Spinal cord (tissue), 9 donors: ENCODE measurements at regions not wholly inside any gene's neighbourhood (a gene's known extent, or its start where the extent isn't known, plus 50 kb on each side); places are given as distances from the start of the nearest gene placed in this dataset.

Experiments used
- DNase-seq, 6 donors: peaks; one replicate each; pipeline versions ENCODE4 v3.0.0 to v3.0.0-alpha.2; 2013 to 2015; ENCODE audit warnings: low spot score in 6 of 6, low read depth in 4 of 6
- H3K27ac ChIP-seq: one replicate; pipeline ENCODE4 v1.5.1; 2013; ENCODE audit warnings: low read depth, low read length, control low read depth
- H3K27me3 ChIP-seq: one replicate; pipeline ENCODE4 v1.6.1; 2013; ENCODE audit warnings: low read length; ENCODE audit not compliant: control insufficient read depth, insufficient read depth
- H3K36me3 ChIP-seq: one replicate; pipeline ENCODE4 v1.6.1; 2013; ENCODE audit warnings: low read length; ENCODE audit not compliant: control insufficient read depth, insufficient read depth
- H3K4me1 ChIP-seq: one replicate; pipeline ENCODE4 v1.6.1; 2013; ENCODE audit warnings: low read length; ENCODE audit not compliant: control insufficient read depth, insufficient read depth
- H3K4me3 ChIP-seq: one replicate; pipeline ENCODE4 v1.5.1; 2013; ENCODE audit warnings: low read depth, low read length, control low read depth
- H3K9me3 ChIP-seq: one replicate; pipeline ENCODE4 v1.6.1; 2013; ENCODE audit warnings: low read length; ENCODE audit not compliant: control insufficient read depth, insufficient read depth
- WGBS: methylation state at CpG from one replicate; pipeline ENCODE4 v1.1.5; 2013; ENCODE audit warnings: missing lambda C conversion rate; ENCODE audit not compliant: insufficient coverage; 5-methylcytosine and 5-hydroxymethylcytosine counted together
- donor health status: healthy.

DNA sequence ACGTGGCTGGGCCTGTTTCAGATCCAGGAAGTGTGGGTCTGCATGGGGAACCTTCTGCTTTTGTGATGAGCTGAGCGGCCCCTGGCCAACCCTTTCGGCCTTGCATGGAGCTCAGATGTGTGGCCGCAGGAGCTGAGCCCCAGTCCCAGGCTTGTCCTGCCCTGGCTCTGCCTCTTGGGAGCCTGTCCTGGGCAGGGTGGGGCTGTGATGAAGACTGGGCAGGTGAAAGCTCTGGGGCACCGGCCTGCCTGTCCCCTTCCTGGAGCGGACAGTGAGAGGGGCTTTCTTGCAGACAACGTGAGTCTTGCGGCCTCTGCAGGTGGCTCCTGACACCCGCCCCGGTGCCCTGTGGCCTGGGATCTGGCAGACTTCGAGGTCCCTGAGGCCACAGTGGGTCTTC lies 1296.6 kb downstream of the BRD1 start:
- H3K27ac ChIP-seq = no peak overlapping the region
- peaks cover 43% of the 10 kb centered on the region for H3K4me1 ChIP-seq
- H3K27me3 ChIP-seq = no peaks in the 10 kb centered on the region
- no peak overlapping the region for H3K4me3 ChIP-seq
- H3K36me3 ChIP-seq = peaks cover 67% of the 10 kb centered on the region
- no peak for DNase-seq
- H3K9me3 ChIP-seq = no peaks in the 10 kb centered on the region
- 84% methylated on average over 11 of the region's 11 CpGs for WGBS

DNA sequence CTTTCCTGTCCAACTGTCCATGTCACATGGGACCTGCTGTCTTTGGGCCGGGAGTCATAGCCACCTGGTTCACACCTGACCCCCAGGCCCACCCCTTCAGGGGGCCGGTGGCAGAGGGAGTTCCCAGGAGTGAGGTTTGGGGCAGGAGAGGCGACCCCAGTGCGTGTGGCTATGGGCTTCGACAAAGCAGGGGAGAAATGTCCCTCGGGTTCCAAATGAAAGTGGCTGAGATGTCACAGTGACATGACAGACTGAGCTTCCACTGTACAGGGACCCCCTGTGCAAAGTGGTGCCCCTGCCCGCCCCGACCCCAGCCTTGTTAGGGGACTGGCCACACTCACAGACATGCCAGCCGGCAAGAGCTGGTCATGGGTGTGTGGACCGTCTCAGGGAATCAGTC lies 1297.0 kb downstream of the BRD1 start:
- Histone ChIP-seq H3K4me1 (peaks cover 43% of the 10 kb centered on the region), H3K27me3 (no peaks in the 10 kb centered on the region), H3K9me3 (no peaks in the 10 kb centered on the region), H3K4me3 (no peak overlapping the region), H3K36me3 (peaks cover 69% of the 10 kb centered on the region), H3K27ac (no peak overlapping the region)
- WGBS = 87% methylated on average over 8 of the region's 10 CpGs
- no peak for DNase-seq

DNA sequence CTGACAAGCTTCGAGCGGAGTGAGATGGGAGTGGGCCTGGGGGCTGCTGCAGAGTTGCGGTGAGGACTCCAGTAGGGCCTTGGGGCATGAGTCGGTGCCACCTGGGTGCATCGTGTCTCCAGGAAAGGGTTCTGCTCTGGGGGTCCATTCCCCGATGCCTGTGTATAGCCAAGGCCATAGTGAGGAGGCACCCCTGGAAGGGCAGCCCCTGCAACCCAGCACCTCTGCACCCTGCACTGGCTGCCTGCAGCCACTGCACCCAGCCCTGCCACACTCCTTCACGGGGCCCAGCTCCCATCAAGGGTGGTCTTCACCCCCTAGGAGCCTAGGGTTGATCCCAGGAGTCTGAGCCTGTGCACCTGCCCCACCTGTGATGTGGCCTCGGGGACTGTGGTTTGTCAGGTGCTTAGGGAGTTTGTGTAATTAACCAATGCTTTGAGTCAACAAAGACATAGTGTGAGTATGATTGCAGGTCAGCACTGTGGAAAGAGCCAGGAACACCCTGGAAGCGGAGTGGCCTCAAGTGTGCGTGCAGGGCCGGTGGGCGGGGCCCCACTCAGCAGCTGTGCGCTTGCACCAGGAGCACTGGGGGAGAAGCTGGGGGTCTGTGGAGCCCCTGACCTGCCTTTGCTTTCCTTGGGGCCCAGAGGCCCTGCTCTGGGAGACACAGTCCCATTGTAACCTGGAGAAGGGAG lies 1299.3 kb downstream of the BRD1 start:
- DNase-seq = no peak
- Histone ChIP-seq H3K27ac (no peak overlapping the region), H3K4me3 (no peak overlapping the region), H3K4me1 (peaks cover 33% of the 10 kb centered on the region), H3K36me3 (peaks cover 84% of the 10 kb centered on the region), H3K9me3 (no peaks in the 10 kb centered on the region), H3K27me3 (no peaks in the 10 kb centered on the region)
- WGBS = 98% methylated on average over 10 of the region's 13 CpGs

DNA sequence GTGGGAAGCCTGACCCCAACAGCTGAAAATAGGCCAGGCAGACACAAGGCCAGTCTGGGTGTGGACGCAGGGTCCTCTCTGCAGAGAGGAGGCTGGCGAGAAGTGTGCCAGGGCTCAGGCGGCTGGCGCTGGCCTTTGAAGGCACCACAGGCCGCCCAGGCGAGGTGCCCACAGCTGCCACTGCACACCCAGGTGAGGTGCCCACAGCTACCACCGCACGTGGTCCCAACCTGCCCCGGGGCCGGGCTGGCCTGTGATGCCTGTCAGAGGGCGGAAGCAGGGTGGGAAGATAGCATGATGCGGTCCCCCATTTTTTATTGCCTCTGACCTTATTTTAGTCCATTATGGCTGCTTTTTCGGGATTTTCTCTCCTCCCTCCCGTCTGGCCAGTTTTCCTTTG lies 1303.9 kb downstream of the BRD1 start:
- no peaks in the 10 kb centered on the region for H3K9me3 ChIP-seq
- H3K27me3 ChIP-seq = no peaks in the 10 kb centered on the region
- H3K4me3 ChIP-seq = no peak overlapping the region
- H3K36me3 ChIP-seq = peaks cover 86% of the 10 kb centered on the region
- WGBS = 91% methylated on average over 14 of the region's 14 CpGs
- DNase-seq = no peak
- H3K27ac ChIP-seq = no peak overlapping the region
- peaks cover 64% of the 10 kb centered on the region for H3K4me1 ChIP-seq

DNA sequence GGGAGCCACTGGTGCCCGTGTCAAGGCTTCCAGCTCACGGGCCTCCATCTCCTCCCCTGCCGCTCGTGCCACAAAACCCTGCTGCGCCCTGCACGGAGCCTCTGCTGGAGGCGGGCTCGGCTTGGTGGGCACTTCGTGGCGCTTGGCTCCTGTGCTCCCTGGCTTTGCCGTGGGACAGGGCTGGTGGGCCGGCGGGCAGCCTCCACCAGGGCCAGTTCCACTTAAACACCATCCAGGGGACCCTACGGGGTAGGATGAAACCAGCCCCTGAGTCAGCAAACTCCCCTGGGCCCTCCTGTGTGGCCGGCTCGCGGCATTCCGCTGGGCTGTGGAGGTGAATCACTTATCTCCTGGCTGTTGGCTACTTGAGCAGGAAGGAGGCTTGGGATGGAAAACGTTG lies 1304.6 kb downstream of the BRD1 start:
- WGBS = 90% methylated on average over 19 of the region's 19 CpGs
- Histone ChIP-seq H3K4me1 (peaks cover 70% of the 10 kb centered on the region), H3K27me3 (no peaks in the 10 kb centered on the region)

DNA sequence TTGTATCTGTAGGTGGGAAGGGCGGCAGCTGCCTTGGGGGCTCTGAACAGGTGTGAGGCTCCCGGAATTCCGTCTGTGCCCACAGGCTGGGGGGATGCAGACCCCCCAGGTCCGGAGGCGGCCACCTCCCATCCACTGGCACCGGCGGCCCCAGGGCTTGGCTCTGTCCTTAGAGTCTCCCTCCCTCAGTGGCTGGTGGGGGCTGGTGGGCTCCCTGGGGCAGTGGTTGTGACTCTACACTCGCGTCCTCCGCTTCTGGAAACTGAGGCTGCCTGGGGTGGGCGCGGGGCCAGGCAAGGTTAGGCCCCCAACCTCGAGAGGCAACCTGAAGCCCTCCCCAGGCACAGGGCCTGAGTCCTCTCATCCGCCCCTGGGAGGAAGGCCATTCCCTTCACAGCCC lies 1305.4 kb downstream of the BRD1 start:
- 97% methylated on average over 12 of the region's 14 CpGs for WGBS
- no peak for DNase-seq
- Histone ChIP-seq H3K4me1 (peaks cover 72% of the 10 kb centered on the region), H3K27me3 (no peaks in the 10 kb centered on the region), H3K27ac (no peak overlapping the region), H3K4me3 (no peak overlapping the region), H3K36me3 (peaks cover 81% of the 10 kb centered on the region), H3K9me3 (no peaks in the 10 kb centered on the region)

More for the DNA sequence above, 1304.6 kb downstream of the BRD1 start:
- H3K4me3 ChIP-seq = no peak overlapping the region
- peaks cover 83% of the 10 kb centered on the region for H3K36me3 ChIP-seq
- no peak overlapping the region for H3K27ac ChIP-seq
- no peak for DNase-seq
- H3K9me3 ChIP-seq = no peaks in the 10 kb centered on the region

DNA sequence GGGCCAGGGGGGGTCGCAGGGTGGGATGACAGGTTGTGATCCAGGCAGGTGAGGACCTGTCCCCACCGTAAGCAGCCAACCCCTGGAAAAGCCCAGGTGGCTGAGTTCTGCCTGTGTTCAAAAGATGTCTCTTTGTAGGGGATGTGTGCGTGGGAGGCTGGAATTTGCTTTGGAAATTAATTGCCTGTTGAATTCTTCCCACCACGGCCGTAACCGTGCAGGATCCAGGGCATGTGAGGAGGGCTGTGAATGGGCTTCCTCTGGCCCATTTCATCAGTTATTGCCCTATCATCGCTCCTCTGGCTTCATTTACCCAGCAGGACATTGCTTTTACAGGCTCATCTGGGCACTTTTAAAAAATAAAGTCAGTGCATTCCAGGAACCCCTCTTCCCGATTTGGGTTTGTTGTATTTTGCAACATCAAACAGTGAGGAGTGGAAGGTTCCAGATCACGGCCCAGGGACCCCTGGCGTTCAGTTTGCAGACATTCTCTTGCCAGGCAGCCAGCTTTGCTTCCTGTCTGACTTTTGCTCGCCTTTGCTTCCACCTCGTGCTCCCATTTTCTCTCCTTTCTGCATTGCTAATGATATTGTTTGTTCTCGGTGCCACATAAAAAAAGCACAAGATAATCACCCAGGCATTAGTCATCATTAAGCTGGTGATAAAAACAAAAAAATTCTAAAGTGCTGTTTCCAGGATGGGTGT lies 1306.6 kb downstream of the BRD1 start:
- H3K36me3 ChIP-seq = peaks cover 80% of the 10 kb centered on the region
- WGBS = 26% methylated on average over 9 of the region's 13 CpGs
- H3K27ac ChIP-seq = no peak overlapping the region
- peak in 1 of 6 donors; percentile 90 for DNase-seq
- no peak overlapping the region for H3K4me3 ChIP-seq
- H3K9me3 ChIP-seq = no peaks in the 10 kb centered on the region
- H3K27me3 ChIP-seq = no peaks in the 10 kb centered on the region
- H3K4me1 ChIP-seq = peaks cover 75% of the 10 kb centered on the region

DNA sequence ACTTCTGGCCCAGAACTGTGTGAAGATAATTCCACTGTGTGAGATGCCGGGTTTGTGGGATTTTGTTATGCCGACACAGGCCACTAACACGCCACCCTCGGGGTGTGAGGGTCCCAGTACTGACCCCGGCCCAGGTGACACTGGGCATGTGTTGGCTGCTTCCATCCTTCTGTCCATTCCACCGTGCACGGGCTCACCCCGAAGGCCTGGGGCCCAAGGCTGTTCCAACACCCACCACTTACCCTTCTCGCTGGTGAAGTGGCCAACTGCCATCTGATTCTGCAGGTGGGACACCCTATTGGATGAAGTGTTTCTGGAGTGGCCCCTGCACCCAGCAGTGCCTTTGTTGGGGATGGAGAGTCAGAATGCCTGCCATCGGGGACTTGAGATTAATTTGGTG lies 1307.5 kb downstream of the BRD1 start:
- H3K36me3 ChIP-seq = peaks cover 79% of the 10 kb centered on the region
- H3K9me3 ChIP-seq = no peaks in the 10 kb centered on the region
- no peak overlapping the region for H3K27ac ChIP-seq
- no peak for DNase-seq
- WGBS = 91% methylated on average over 6 of the region's 10 CpGs
- H3K4me1 ChIP-seq = peaks cover 78% of the 10 kb centered on the region
- H3K27me3 ChIP-seq = no peaks in the 10 kb centered on the region
- H3K4me3 ChIP-seq = no peak overlapping the region

DNA sequence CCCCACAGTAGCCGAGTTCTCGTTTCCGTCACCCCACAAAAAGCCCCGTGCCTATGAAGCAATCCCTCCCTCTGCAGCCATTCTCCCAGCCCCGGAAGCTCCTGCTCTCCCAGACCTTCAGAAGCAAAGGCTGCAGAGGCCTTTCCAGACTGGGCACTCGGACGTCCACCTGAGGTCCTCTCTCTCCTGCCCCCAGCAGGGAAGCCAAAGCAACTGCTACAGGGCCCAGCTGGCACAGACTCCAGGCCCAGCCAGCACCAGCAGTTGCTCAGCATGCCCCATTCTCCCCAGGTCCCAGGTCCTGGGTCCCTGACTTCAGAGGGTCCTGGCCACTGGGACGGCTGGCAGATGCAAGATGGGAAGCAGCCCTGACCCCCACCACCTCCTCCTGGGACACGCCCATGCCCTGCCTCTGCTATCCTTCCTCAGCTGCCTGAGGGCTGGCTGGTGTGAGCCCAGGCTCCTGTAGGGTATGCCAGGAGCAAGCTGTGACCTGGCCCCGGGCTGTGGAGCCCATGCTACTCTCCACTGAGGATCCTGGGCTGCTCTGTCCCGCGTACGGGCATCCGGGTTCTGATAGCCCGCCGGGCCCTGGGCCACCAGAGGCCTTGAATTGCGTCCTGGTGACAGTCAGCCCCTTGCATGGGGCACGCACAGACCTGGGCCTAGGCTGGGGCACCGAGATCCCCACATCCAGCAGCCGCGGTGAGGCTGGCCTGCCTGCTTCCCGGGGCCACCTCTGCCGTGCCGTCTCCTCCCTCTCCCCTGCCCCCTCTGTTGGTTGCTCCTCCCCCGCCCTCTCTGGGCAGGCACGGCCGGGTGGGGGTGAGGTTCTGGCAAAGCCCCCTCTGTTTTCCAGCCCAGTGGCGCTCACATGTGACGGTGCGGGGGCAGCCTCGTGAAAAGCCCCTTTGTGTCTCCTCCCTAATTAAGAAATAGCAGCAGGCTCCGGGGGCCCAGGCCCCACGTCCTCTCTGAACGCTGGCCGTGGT lies 1310.3 kb downstream of the BRD1 start:
- Histone ChIP-seq H3K27ac (peak overlapping the region; percentile 94), H3K36me3 (peaks cover 62% of the 10 kb centered on the region), H3K4me3 (no peak overlapping the region), H3K27me3 (no peaks in the 10 kb centered on the region), H3K4me1 (peaks cover 89% of the 10 kb centered on the region), H3K9me3 (no peaks in the 10 kb centered on the region)
- WGBS = 38% methylated on average over 31 of the region's 35 CpGs
- peak in 3 of 6 donors; percentile 52 to 88 (median 81) for DNase-seq
